K562 (cell line): ENCODE measurements at regions not wholly inside any gene's neighbourhood (a gene's known extent, or its start where the extent isn't known, plus 50 kb on each side); places are given as distances from the start of the nearest gene placed in this dataset.

ENCODE experiments used
- CBX1 ChIP-seq: sonication (generic); IDR thresholded peaks from 2 replicates; pipeline ENCODE4 v1.6.1; 2016; ENCODE audit warnings: antibody characterized with exemption, low read depth, mild to moderate bottlenecking
- CGGBP1 ChIP-seq: fragments of 250-450 bp; sonication (Bioruptor Pico); IDR thresholded peaks from 2 replicates; pipeline ENCODE4 v1.9.0; 2021; ENCODE audit warnings: mild to moderate bottlenecking
- CREBBP ChIP-seq: IDR thresholded peaks from one replicate; pipeline ENCODE4 v1.6.1; 2012; ENCODE audit warnings: low read depth, mild to moderate bottlenecking, control low read depth, inconsistent platforms, low read length
- ESRRA ChIP-seq: fragments of 450-650 bp; IDR thresholded peaks from 2 replicates; pipeline ENCODE4 v1.6.1; 2014; ENCODE audit warnings: low read depth, mild to moderate bottlenecking, moderate library complexity, borderline replicate concordance
- NR0B1 ChIP-seq: fragments of 450-650 bp; IDR thresholded peaks from one replicate; pipeline ENCODE4 v1.6.1; 2018; ENCODE audit warnings: mild to moderate bottlenecking, moderate library complexity; ENCODE audit not compliant: partially characterized antibody
- POLR2A ChIP-seq: fragments of 450-650 bp; conservative IDR thresholded peaks from 2 replicates; pipeline ENCODE4 v1.6.1; 2016
- YBX1 ChIP-seq: fragments of 450-650 bp; IDR thresholded peaks from 2 replicates; pipeline ENCODE4 v1.7.1; 2016; ENCODE audit warnings: mild to moderate bottlenecking
- ZBTB40 ChIP-seq, 2 experiments: fragments of 450-650 bp in 1 of 2; sonication (generic) in 1 of 2; formaldehyde crosslinking in 1 of 2; IDR thresholded peaks; 2 replicates each; pipeline versions ENCODE4 v1.7.1 to v1.9.0; 2016 to 2022; ENCODE audit warnings: inconsistent platforms in 1 of 2, mild to moderate bottlenecking in 1 of 2, missing genetic modification reagents in 1 of 2

GRCh38 chr2:6675791-6676190 lies 189.9 kb downstream of the CMPK2 start (continued):
- TF ChIP-seq ZBTB40 (IDR thresholded peaks at IDR 0.05) (no peak), ZBTB40 (CRISPR knock-in tag; IDR thresholded peaks at IDR 0.05) (no peak), CBX1 (no peak), YBX1 (no peak), ESRRA (no peak), CREBBP (no peak), CGGBP1 (CRISPR knock-in tag) (no peak), NR0B1 (no peak), POLR2A (no peak)
